ENCODE measurements at regions not wholly inside any gene's neighbourhood (a gene's known extent, or its start where the extent isn't known, plus 50 kb on each side); places are given as distances from the start of the nearest gene placed in this dataset.
"Not testable (repeated sequence)": the region's sequence is repeated elsewhere in the genome, so short reads cannot be mapped to it uniquely, and the experiment has no call there.

DNA sequence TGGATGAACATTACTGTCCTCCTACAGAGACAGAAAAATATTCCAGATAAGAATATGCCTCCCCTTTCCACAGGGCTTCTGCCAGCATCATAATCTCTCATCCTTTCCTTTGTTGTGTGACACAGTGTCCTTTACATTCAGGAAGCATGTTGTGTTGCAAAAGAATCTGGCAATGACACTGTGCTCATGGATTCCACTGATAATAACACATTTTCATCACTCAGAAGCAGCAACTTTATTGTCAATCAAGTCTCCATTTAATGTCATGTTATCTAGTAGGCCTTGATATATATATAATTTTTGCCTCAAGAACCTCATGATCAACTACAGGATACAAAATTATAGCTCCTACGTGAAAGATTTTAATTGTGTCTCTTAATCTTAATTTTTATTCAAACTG lies 833.9 kb downstream of the FSTL5 start:
- no peak for FAIRE-seq

DNA sequence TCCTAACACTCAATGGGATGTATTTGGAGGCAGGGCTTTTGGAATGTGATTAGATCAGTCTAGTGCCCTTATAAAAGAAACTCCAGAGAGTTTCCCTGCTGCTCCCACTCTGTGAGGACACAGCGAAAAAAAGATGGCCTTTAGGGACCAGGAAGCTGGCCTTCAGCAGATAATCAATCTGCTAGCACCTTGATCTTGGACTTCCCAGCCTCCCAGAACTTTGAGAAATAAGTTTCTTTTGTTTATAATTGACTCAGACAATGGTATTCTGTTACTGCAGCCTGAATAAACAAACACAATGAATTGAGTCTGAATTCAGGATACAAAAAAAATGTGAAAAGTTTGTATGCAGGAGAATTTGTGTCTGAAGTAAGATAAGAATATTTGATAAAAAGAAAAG lies 842.1 kb downstream of the FSTL5 start:
- FAIRE-seq, result no peak

DNA sequence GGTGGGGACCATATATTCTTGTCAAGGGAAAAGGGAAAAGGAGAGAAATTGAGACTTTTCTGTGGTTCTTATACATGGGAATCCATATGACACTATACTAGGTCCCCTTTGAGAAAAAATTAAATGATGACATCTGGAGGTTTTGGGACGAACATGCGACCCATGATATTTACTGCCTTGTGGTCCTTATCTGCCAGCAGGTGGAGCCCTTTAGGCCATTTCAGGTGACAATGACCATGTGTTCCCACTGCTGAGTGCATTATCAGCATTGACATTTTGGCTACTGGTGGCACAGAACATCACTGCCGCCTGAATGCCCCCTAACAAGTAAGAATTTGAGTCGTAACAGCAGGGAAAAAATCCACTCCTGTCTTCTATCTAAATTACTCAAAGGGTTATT lies 843.4 kb downstream of the FSTL5 start:
- FAIRE-seq, result no peak

- no peak for FAIRE-seq
Measured at GRCh38 chr4:161317000-161317399, 846.8 kb downstream of the FSTL5 start.

- no peak for FAIRE-seq
Measured at GRCh38 chr4:161314371-161314770, 849.4 kb downstream of the FSTL5 start.

GRCh38 chr4:161303551-161303950 lies 860.2 kb downstream of the FSTL5 start:
- FAIRE-seq, result no peak

DNA sequence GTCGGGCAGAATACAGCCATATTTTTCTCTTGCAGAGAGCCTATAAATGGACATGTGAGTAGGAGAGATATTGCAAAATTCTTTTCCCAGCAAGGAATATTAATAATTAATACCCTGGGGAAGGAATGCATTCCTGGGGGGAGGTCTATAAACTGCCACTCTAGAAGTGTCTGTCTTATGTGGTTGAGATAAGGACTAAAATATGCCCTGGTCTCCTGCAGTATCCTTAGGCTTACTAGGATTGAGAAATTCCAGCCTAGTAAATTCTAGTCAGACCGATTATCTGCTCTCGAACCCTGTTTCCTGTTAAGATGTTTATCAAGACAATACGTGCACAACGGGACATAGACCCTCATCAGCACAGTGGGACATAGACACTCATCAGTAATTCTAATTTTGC lies 872.6 kb downstream of the FSTL5 start:
- no peak for FAIRE-seq

- FAIRE-seq, result no peak
Measured at GRCh38 chr4:161287678-161288352, 876.0 kb downstream of the FSTL5 start.

GRCh38 chr4:161285461-161285860 lies 878.3 kb downstream of the FSTL5 start:
- no peak for FAIRE-seq

- FAIRE-seq, result no peak
Measured at GRCh38 chr4:161280929-161281328, 882.9 kb downstream of the FSTL5 start.

DNA sequence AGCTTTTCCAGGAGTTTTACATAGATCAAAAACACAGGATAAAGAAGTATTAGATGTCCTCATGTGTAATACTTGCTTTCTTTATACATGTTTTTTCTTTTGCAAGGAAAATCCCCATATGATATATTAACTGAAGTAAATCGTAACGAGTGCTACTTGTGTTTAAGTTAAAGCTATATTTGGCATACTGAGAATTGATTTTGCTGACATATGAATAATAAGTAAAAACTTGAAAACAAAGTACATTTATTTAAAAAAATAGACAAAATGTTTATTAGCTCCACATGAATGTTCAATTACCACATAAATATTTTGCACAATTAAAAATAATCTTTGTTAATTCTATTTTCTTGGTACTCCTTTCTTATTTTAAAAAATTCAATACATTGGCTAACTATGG lies 884.7 kb downstream of the FSTL5 start:
- FAIRE-seq, result no peak

DNA sequence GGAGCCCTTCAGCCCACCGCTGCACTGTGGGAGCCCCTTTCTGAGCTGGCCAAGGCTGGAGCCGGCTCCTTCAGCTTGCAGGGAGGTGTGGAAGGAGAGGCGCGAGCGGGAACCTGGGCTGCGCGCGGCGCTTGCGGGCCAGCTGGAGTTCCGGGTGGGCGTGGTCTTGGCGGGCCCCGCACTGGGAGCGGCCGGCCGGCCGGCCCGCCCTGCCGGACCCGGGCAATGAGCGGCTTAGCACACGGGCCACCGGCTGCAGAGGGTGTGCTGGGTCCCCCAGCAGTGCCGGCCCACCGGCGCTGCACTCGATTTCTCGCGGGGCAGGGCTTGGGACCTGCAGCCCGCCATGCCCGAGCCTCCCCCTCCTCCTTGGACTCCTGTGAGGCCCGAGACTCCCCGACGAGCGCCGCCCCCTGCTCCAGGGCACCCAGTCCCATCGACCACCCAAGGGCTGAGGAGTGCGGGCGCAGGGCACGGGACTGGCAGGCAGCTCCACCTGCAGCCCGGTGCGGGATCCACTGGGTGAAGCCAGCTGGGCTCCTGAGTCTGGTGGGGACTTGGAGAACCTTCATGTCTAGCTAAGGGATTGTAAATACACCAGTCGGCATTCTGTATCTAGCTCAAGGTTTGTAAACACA lies 886.5 kb downstream of the FSTL5 start:
- FAIRE-seq, result not testable (repeated sequence)

- FAIRE-seq, result no peak
Measured at GRCh38 chr4:161273607-161274006, 890.2 kb downstream of the FSTL5 start.

GRCh38 chr4:161260819-161261218 lies 903.0 kb downstream of the FSTL5 start:
- FAIRE-seq, result no peak

DNA sequence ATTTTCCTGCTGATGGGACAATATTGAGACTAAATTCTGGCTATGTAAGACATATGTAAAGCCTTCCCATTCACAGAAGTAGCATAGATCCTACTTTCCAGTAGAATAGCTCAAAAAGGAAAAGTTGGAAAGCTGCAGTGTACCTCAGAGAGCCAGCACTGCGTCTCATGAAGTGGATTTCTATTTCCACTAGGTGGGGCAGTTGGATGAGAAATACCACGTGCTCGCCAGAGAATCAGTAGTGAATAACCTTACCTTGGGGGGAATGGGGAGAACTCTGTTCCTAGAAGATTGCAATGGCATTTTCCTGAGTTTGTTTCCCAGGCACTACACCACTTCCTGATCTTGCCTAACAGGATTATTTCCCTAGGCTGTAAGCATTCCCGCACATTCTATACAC lies 907.1 kb downstream of the FSTL5 start:
- FAIRE-seq, result no peak

- no peak for FAIRE-seq
Measured at GRCh38 chr4:161256172-161256571, 907.6 kb downstream of the FSTL5 start.

DNA sequence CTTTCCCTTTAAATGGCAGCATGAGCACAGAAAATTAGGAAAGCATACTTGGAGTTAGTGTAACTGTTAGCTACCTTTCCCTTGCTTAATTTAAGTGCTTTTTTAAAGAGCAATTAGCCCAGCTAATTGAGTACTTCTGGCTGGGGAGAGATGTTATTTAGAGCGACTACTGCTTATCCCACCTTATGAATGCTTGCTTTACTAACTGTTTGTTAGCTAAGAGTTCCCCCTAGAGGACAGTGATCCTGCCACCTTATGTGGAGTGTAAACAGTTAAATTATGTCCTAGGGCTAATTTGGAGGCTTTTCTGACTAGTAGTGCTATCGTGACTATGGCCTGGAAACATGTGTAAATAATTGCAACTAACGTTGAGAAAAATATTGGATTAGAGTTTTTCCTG lies 909.4 kb downstream of the FSTL5 start:
- FAIRE-seq, result no peak

DNA sequence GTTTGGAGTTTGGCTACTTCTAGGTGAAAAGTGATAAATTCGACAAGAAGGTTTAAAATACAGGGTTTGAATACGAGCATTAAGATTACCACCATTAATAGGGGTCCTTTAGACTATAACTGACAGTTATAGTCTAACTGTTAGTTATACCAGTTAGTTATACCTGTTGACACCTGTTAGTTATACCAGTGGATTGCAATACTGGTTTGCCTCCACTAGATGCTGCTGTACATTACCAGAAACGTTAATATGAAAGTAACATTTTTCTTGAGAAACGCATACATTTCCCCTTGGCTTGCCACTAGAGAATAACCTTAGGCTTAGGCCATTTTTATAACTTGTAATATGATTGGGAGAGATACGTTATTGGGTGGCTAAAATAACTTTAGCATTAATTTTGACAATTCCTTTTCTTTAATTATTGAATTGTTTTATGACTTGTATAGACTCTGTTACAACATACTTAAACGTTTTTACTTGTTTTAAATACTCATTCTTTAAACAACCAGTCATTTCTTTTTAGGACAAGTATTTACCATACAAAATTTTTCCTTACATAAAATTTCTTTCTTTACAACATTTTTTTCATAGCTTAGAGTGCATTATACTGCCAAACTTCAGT lies 911.2 kb downstream of the FSTL5 start:
- peak; percentile 53 for FAIRE-seq

DNA sequence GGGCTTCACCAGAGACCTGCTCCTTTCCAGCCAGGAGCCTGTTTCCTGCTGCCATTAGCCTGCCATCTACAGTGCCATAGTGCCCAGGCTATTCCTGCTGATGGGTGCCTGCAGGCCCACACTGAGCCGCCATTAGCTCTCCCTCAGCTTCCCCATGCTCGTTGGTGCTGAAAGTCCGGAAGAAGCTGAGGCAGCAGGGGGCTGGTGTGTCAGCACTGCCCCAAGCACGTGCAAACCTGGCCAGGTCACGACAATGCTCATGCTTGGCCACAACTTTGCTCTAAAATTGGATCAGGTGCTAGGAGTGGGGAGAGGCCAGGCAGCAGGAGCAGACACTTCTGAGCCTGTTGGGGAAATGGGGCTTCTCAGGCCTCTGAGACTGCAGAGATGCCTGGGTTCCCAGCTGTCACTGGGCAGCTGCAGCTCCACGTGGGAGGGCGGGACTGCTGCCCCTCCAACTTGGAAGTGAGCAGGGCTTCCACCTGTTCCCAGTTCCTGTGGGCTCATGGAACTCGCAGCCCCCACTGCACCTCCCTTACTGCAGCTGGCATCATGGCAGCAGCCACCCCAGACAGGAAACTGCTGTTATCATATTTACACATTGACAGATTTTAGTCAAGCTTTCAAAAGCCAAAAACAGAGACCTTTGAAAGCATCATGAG lies 913.9 kb downstream of the FSTL5 start:
- no peak for FAIRE-seq

- FAIRE-seq, result no peak
Measured at GRCh38 chr4:161248880-161249279, 914.9 kb downstream of the FSTL5 start.

DNA sequence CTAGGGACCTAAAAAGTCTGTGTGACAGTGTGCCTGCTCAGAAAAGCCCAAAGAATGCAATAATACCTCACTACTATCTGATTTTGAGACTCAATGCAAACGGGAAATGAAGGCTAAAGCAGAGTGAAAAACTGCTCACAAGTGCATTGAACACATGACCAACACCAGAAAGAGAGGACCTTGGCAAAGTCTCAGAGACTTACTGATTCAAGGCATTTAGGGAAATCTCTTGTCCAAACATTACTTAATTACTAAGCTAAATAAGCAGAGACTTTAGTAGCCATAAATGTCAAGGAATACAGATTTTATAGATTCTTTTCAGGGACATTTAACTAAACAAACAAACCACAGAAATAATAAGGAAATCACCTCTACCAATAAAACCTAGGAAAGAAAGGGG lies 916.0 kb downstream of the FSTL5 start:
- FAIRE-seq, result no peak

DNA sequence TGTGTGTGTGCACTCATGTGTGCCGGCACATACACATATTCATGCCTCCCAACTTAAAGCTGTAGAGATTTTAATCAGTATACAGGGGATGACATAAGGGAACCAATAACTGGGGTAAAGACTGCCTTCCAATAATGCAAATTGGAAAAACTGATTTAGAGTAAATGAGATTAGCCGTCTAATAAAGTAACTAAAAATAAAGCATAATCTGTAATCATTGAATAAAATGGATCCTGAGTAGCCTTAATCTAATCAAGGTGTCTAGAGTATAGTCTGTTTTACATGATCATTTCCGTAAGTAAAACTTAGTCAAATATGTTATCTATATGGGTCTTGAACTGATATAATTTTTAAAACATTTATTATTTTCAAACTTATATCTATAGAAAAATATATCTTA lies 925.8 kb downstream of the FSTL5 start:
- FAIRE-seq, result no peak

DNA sequence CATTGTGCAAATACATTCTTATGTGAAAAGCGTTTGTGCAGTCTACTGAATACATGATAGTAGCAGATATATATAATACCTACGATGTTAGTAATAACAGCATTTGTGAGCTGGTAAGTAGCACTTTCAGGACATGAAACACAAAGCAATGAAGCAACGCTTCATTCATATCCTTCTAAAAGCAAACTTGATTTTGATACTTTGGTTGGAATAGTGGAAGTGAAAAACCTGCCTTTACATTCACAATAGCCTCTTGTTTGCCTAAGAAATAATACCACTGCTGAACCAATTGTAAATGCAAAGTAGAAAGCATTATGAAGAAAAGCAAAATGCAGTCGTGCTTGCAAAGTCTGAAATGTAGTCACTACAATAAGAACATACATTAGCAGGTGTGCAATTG lies 926.3 kb downstream of the FSTL5 start:
- no peak for FAIRE-seq

- FAIRE-seq, result no peak
Measured at GRCh38 chr4:161225327-161225726, 938.5 kb downstream of the FSTL5 start.

All from endometrium (tissue), 2 donors.